NT2/D1 (cell line): ENCODE measurements at regions not wholly inside any gene's neighbourhood (a gene's known extent, or its start where the extent isn't known, plus 50 kb on each side); places are given as distances from the start of the nearest gene placed in this dataset.

Experiments used
- YY1 ChIP-seq: IDR thresholded peaks from 2 replicates; pipeline ENCODE4 v1.6.1; 2011; ENCODE audit not compliant: insufficient read length, insufficient read depth
- ZNF274 ChIP-seq: IDR thresholded peaks from 2 replicates; pipeline ENCODE4 v1.6.1; 2011; ENCODE audit warnings: mild to moderate bottlenecking, low read depth, low read length

DNA sequence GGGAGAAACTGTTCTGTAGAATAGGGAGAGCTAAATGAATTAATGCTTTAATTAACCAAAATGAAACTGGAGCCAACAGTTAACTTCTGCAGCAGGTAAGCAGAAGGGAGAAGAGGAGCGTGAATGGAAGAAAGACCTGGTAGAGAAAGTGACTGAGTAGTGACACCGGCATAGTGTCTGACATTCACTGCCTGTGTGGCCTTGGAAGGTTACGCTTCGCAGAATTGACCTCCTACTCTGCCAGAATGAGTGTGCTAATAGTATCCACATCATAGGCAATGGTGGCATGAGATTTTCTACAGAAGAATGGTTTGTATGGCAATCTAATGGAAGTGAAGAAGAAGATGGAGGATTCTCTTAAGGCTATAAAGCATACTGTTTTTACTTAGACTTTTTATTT, 614.4 kb downstream of the CPS1 start:
- no peak for TF ChIP-seq ZNF274
- no peak for TF ChIP-seq YY1
